ENCODE measurements at regions not wholly inside any gene's neighbourhood (a gene's known extent, or its start where the extent isn't known, plus 50 kb on each side); places are given as distances from the start of the nearest gene placed in this dataset.

DNA sequence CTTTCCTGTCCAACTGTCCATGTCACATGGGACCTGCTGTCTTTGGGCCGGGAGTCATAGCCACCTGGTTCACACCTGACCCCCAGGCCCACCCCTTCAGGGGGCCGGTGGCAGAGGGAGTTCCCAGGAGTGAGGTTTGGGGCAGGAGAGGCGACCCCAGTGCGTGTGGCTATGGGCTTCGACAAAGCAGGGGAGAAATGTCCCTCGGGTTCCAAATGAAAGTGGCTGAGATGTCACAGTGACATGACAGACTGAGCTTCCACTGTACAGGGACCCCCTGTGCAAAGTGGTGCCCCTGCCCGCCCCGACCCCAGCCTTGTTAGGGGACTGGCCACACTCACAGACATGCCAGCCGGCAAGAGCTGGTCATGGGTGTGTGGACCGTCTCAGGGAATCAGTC, 1297.0 kb downstream of the BRD1 start:
- TF ChIP-seq, protein P1, sequence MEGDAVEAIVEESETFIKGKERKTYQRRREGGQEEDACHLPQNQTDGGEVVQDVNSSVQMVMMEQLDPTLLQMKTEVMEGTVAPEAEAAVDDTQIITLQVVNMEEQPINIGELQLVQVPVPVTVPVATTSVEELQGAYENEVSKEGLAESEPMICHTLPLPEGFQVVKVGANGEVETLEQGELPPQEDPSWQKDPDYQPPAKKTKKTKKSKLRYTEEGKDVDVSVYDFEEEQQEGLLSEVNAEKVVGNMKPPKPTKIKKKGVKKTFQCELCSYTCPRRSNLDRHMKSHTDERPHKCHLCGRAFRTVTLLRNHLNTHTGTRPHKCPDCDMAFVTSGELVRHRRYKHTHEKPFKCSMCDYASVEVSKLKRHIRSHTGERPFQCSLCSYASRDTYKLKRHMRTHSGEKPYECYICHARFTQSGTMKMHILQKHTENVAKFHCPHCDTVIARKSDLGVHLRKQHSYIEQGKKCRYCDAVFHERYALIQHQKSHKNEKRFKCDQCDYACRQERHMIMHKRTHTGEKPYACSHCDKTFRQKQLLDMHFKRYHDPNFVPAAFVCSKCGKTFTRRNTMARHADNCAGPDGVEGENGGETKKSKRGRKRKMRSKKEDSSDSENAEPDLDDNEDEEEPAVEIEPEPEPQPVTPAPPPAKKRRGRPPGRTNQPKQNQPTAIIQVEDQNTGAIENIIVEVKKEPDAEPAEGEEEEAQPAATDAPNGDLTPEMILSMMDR (IDR thresholded peaks at IDR 0.05; ENCODE audit: low read depth, low read length, poor library complexity, severe bottlenecking), result no peak
- TF ChIP-seq EZH2phosphoT487 (IDR thresholded peaks at IDR 0.05; ENCODE audit: borderline replicate concordance, low read length), result no peak
